NOMO-1 (cell line): ENCODE measurements at regions not wholly inside any gene's neighbourhood (a gene's known extent, or its start where the extent isn't known, plus 50 kb on each side); places are given as distances from the start of the nearest gene placed in this dataset.

Source experiments
- DNase-seq, 2 experiments: peaks; one replicate each; lab custom pipeline; 2025; ENCODE audit not compliant: unreplicated experiment in 2 of 2; lab: John Stamatoyannopoulos, UW

DNA sequence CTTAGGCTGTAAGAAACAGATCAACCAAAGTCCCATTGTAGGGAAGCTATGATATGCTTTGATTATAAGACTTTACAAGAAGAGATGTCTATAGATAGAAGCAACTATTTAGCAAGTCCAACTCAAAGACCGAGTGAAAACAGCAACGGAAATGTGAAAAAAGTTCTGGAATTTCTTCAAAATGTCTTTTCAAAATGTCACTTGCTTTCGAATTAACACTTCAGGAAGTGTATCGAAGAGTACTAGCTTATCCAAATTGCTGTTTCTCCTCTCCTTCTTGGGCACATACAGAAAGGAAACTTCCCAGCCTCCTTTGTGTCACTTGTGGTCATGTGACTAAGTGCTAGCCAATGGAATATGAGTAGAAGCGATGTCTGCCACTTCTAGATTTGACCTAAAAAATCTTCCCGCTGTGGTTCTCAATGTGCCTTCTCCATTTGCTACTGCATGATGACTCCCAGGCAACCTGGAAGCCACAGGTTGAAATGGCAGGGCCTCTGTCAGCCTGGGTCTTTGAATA is 89.9 kb downstream of the TSEN15 start:
- DNase-seq = no peak

DNA sequence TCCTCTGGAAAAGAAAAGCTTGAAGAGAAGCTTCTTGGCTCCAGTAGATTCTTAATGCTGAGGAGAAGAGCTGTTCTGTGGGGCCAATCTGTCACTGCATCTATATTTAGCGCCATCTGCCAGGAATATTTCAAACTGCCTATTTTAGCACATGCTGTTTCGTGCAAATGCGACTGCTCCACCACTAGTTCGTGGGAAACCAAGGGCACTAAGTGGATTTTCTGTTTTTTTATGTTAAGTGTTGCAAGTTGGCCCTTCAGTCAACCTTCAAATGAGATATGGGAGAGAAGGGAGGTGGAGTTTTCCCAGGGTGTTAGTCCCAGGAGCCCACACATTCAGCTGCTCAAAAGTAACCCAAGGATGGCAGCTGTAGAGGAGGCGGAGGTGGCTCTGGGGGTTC is 91.9 kb downstream of the TSEN15 start:
- DNase-seq = peak in 1 of 2 experiments; percentile 16

DNA sequence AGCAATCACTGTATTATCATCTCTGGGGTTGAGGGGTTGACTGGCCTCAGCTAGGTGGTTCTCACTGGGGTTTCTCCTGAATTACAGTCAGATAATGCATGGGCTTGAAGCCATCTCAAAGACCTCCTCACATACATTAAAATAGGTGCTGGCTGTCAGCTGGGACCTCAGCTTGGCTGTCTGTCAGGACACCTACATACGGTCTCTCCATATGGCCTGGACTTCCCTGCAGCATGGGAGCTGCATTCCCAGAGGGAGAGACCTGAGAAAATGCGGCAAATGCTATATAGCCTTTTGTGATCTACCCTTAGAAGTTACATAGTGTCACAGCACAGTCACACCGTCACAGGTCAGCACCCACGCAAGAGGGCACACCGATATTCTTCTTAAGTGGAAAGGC is 93.6 kb downstream of the TSEN15 start:
- DNase-seq = no peak

DNA sequence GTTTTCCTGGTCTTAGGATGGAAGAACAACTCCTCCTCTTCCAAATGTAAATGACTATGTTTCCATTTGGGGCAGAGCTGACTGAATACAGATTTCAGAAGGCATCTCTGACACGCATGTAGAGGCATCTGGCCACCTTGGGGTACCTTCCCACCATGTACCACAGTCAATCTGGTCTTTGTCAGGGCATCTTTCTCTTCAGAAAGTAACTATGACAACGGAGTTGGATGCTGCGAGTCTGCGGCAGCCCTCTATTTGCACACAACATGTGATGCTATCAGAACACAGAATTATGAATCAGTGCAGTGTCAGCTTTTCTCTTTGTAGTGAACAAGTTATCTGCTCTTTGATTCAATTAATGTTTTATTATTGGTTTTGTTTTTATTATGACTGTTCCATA is 94.7 kb downstream of the TSEN15 start:
- no peak for DNase-seq

DNA sequence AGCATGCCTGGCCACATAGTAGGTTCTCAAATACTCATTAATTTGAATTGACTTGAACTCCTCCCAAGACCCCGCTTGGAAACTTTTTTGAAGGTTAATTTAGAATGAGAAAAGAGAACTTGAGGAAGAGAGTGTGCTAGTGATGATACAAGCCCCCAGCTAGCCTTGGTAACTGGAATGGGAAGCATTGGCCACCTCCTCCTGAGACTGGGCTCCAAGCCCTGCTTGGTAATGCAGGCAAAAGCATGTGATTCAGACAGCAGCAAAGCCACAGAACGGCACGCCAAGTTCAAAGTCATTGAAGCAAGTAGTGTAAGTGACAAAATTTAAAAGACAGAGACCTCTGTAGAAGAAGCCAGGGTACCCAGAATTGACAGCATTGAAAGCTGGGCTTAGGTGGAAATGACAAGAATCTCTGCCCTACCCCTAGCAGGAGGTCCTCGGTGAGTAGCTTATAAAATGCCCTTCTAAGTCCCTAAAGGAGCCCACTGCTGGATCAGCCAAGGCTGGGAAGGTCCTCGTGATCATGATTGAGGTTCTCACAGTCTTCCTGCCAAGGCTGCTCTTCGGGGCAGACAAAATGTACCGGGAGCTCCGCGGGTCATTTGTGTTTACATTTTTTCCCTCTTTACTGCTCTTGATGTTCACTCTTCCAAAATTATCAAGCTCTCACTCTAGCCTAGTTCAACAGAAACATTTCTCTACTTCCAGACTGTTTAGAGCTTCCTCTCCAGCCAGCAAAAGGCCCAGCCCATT is 99.4 kb downstream of the TSEN15 start:
- no peak for DNase-seq

DNA sequence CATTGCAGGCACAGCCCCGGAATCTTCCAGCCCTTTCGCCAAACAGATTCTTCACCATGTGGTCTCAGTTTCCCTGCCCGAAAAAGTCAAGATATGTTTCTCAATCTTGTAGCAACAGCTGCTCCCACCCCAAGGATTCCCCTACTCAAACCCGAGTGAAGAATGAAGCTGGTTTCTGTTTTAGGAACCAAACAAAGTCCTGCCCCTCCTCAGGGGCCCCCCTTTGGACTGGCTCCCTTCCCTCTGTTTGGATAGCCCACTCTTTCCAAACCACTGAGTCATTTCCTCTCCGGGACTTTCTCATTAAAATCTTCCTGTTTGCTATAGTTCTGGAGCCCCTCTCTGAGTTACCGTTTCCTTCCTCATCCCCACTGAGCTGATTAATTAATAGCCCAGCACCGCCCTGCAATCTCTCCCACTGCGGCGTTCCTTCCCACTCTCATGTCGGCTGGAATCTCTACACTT is 100.9 kb downstream of the TSEN15 start:
- DNase-seq = peak; percentile 35 to 60

DNA sequence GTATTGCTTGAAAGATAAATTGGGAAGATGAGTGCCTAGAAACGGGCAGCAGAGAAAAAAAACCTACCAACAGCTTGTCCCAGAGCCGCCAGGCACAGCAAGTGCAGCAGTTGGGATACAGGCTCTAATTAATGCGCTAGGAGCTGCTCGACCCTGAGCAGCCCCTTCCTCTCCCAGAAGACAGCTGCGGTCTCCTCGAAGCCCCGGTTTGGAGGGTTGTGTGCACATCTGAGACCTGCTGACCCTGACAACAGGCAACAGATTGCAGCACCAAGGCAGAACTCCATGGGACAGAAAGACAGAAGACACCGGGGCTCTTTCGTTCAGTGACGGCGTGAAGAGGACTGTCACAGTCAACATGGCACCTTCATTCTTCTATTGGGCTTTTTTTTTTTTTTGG is 101.4 kb downstream of the TSEN15 start:
- no peak for DNase-seq

DNA sequence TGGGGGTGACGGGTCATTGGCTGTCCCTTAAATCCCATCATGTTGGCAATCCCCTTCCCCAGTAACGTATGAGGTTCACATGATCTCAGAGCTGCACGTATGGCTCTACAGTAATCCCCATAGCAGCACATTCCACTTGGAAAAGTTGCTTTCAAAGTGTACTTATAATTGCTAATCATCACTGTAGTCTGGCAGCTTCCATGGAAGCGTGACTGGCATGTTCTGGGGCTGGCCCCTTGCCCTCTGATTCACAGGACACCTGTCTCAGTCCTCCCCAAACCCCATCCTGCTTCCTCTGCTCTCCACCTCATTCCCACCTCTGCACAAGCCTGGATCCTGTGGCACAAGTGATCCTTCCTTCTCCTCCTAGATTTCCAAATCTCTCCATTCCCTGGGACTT is 102.2 kb downstream of the TSEN15 start:
- DNase-seq = no peak

DNA sequence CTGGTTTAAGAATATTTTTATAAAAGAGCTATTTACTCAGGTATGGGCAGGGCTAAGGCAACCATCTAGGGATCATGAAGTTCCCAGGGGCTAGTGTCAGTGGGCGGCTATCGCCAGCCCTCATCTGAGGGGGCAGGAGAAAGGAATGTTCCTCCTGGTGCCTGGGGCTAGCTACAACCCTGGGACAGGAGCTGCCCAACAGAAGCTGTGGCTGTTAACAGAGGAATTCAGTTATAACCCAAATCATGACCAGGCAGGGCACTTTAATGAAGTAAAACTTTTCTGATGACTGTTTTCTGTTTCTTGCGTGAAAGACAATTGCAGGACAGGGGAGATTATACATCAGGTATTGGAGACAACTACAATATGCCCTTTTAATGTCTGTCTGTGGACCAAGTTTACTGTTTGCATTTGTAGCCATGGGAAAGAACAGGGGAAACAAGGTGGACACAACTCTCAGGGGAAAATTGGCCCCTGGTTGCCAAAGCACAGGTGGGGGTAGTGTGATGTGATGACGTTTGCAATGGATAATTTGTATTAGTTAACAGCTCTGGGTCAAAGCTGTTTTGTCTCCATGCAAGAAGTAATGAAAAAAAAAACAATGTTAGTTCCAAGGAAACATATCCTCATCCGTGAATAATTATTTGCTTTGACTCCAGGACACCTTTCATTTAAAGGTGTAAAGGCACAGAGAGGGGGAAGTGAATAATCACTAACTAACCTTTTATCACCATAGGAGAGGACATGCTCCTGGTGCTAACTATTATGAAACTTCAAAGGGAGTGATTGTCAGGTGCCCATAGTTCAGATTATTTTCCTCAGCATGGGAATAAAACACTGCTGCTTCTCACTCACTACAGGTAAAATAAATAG is 105.2 kb downstream of the TSEN15 start:
- DNase-seq = no peak

DNA sequence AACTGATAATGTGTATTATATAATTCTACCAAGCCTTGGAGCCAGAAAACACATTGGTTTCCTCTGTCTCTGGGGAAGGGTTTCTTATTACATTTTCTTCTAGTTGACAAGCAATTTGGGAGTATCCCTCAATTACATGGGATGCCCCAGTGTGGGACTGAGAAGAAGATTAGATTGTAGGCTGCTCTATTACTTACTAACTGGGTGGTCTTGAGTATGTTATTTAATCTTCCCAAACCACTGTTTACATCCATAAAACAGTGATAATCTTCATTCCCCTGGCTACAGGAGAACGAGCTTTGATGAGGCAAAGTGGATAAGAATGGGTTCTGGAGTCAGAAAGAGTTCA is 105.8 kb downstream of the TSEN15 start:
- no peak for DNase-seq

DNA sequence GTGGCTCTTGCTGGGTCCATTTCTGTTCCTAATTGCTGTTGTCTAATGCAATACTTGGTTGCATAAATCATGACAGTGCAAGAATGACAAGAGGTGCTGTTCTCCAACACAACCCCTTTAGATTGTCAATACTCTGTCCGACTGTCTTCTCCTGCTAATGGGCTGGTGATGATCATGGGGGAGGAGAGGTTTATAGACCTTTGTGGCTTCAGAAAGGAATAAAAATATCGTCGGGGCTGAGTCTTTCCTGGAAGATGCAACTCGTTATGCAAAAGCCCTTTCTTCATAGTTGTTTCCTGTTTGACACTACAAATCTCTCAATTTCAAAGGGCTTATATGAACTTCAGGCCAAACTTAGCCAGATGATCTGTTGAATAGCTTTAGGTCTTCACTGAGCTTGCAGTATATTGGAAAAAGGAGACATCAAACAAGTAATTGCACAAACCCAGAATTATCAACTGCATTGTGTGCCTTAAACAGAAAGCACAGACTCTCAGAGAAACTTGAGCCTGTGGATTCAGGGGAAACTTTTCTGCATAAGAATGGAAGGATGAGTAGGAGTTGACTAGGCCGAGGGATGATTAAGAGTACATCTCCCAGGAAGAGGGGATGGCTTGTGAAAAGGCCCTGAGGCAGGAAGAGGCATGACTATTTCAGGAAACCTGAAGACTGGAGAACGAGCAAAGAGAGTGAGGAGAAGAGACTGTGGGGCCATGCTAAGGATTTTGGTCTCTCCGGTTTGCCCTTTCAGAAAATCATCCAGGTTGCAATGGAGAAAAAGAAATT is 107.6 kb downstream of the TSEN15 start:
- DNase-seq = peak; percentile 77 to 92

DNA sequence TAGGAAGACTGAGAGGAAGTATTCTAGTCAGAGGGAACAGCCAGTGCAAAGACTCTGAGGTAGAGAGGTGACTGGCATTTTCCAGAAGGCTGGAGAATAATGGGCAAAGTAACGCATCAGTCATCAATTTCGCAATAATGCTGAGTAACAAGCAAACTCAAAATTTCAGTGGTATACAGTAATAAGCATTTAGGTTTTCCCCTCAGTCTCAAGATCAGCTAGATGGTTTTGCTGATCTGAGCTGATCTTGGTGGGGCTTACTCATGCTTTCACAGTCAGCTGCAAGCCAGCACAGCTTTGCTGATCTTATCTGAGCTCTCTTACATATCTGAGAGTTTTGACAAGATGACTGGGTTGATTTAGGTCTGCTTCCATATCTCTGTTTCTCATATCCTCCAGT is 108.7 kb downstream of the TSEN15 start:
- no peak for DNase-seq

DNA sequence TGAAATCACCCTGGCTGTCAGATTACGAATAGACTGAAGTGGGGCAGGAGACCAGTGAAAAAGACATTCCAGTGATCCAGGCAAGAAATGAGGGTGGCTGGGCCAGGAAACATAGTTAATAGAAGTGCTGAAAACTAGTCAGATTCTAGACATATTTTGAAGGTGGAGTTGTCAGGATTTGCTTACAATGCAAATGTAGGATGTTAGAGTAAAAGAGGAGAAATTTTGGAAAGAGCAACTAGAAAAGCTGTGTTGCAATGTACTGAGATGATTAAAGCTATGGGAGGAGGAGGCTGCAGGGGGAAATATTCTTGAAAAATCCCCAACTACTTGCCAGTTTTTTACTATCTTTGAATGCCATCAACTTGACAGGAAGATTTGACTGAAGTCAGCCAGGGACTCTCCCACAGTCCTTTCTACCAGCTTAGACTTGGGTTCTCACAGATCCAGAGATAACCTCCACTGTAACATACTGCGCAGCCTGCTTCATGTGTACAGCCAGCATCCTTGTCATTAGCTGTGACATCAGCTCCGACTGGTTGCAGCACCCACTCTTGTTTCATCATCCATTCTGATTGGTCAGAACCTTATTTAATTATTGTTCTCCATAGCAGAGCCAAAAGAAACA is 109.7 kb downstream of the TSEN15 start:
- DNase-seq = no peak

DNA sequence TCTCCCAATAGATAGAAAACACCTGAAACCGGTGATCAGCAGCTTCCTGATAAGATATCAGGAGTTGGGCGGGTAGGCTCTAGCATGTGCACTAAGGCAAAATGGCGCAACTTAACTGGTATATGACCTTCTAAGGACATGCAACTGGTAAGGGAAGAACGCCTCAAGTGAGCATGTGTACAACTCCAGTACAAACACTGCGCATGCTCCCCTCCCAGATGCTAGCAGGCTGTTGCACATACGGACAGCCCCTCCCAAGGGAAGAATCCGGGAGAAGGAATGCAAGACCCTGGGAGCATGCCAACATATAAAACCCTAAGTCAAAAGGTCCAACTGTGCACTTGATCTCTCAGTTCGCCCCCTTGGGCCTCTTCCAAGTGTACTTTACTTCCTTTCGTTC is 110.8 kb downstream of the TSEN15 start:
- DNase-seq = no peak

DNA sequence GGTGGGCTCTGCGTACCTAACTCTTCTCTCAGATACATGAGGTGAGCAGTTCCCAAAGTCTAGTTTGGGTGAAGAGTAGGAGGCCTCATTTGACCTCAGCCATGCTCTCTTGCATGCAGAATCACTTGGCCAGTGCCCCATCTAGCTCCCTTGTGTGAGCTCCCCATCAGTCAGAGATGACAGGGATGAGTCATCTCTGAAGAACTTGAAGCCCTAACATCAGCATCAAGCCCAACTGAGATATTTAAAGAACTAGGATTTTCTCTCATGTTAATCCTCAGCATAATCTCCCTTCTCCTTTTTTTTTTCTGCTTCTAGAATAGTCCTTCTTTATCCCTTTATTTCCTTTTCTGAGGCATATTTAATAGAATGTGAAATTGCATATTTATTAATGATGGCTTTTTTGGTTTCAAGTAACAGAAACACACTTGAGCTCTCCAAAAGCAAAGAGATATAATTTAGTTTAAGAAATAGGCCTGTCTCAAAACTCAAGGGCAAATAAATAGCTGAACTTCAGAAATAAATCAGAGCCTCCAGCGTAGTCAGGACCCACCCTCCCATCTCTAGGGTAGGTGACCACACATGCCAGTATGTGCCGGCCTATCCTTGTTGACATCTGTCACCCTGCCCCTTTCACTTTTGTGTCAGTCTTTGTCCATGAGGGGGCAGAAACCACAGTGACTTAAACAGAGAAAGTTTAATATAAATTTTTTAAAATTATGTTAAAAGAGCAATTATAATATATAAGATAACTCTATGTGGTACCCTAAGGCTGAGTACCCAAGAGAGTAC is 112.3 kb downstream of the TSEN15 start:
- peak; percentile 36 to 67 for DNase-seq

DNA sequence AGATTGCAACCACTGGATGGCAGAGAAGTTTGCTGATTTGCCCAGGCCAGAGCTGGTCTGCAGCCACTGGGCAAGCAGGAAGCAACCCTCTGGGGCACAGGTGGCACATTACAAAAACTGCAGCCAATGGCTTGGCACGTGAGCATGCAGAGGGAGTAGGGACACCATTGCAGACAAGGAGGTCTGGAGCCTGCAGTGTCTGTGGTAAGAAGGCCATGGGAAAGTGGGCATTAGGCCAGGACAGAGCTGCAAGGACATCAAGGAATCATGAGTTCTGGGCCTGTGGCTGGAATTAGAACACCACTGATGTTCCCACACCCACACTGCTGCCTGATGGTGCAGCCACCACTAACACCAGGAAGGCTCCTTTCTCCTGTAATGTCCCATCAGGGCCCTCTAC is 113.0 kb downstream of the TSEN15 start:
- DNase-seq = no peak

DNA sequence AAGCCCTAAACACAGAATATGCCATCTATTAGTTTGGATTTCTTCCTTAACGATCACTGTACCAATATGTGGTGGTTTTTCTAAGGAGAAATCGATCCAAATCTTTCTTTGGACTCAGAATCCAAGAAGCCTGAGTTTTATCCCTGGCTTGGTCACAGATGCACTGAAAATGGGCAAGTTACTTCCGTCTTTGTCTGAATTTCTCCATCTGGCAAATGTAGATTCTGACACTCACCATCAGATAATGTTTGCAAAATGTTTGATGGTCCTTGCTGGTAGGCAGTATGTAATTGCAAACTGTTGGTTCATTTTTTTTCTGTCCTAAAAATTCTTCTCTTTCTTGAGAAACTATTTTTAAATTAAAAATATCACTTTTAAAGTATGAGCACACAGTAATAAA is 115.0 kb downstream of the TSEN15 start:
- DNase-seq = no peak

DNA sequence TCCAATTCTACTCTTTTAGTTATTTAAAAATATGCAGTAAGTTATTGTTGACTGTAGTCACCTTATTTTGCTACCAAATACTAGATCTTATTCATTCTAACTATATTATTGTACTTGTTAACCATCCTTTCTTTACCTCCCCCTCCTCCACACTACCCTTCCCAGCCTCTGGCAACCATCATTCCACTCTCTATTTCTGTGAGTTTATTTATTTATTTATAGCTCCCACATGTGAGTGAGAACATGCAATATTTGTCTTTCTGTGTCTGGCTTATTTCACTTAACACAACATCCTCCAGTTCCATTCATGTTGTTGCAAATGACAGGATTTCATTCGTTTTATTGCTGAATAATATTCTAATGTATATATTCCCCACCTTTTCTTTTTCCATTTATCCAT is 115.8 kb downstream of the TSEN15 start:
- DNase-seq = no peak

DNA sequence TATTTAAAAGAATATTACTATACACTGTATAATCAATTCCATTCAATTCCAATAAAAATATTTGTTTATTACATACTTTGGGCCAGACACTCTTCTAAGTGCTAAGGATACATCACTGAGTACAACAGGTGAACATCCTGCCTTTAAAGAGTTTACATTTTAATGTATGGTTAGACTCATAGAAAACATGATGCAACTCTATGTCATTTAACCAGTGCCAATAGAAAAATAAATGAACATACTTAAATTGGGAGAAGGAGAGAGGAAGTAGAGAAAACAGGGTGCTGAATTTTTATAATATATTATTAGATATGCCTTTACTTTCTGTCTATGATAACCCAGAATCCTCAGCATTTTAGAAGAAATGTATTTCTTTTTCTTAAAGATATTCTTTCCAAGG is 119.2 kb downstream of the TSEN15 start:
- DNase-seq = no peak

DNA sequence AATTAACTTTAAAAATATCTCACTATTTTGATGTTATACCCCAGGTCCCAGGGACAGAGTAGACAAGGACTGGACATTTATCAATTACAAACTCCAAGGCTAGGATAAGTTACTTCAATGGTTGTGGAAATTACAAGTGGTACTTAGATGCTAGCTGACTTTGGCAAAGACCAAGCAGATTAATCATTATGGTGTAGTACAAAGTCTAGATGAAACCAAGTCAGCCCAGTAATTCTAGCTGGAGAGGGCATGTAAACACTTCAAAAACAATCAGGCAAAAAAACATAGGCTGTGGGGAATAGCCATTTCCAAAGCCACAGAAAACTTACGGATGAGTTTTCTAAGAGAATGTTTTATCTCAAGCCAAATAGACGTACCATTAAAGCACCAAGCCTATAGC is 124.5 kb downstream of the TSEN15 start:
- no peak for DNase-seq
